GM23338 (cell line): ENCODE measurements at regions not wholly inside any gene's neighbourhood (a gene's known extent, or its start where the extent isn't known, plus 50 kb on each side); places are given as distances from the start of the nearest gene placed in this dataset.

Experiments used
- CTCF ChIP-seq, 2 experiments: fragments of 200-600 bp in 1 of 2; sonication (generic) in 1 of 2; conservative IDR thresholded peaks; 2 replicates each; pipeline versions ENCODE4 v1.5.1 to v1.6.1; 2016 to 2017; ENCODE audit warnings: antibody characterized with exemption in 2 of 2, low read depth in 2 of 2, mild to moderate bottlenecking in 2 of 2, moderate library complexity in 1 of 2
- POLR2AphosphoS5 ChIP-seq: IDR thresholded peaks from 2 replicates; pipeline ENCODE4 v1.6.1; 2016; ENCODE audit warnings: antibody characterized with exemption, low read depth

- no peak for TF ChIP-seq POLR2AphosphoS5
- TF ChIP-seq CTCF (conservative IDR thresholded peaks at IDR 0.05; ENCODE audit: low read depth in 2 of 2): no peak
Observed at GRCh38 chr15:31598620-31599019, 272.0 kb downstream of the KLF13 start.
